ENCODE measurements at regions not wholly inside any gene's neighbourhood (a gene's known extent, or its start where the extent isn't known, plus 50 kb on each side); places are given as distances from the start of the nearest gene placed in this dataset.

DNA sequence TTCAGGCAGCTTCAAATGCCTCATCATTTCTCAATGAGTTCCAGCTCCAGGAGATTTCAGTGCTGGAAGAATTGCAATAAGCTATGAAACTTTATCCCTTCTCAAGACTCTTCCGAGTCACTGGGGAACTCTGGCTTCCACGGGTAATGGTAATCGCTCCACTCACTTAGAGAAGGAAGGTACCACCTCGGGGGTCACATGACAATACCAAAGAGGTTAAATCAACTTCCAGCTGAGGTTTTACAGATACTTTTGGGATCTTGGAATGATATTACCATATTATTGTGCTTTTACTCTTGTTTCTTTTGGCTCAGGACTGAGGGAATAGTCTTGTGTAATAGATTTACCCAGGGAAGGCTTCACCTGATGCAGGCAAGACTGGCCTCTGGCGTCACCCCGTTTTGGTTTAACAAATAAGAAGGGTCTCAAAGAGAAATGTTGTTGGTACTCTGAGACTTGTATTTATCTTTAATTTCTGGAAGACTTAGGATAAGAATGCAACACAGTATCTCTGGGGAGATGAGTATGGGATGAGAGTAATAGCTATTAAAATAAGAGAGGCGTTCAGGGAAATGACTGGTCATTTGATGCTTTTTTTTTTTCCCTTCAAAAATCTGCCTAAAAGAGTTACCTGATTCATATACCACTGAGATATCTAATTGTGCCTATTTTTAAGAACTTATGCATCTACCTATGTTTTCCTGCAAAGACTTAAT, 316.9 kb upstream of the ZEB2 start:
- Mint-ChIP-seq H3K4me1 (ENCODE audit: low read depth) (no peaks in the 10 kb centered on the region), H3K36me3 (ENCODE audit: insufficient read depth) (no peaks in the 10 kb centered on the region), H3K9me3 (ENCODE audit: low read depth) (no peaks in the 10 kb centered on the region), H3K27ac (no peak overlapping the region), H3K27me3 (no peaks in the 10 kb centered on the region), H3K4me3 (ENCODE audit: low read depth) (no peak overlapping the region)
- DNase-seq (ENCODE audit: low spot score, unreplicated experiment): no peak
- TF ChIP-seq, protein P1, sequence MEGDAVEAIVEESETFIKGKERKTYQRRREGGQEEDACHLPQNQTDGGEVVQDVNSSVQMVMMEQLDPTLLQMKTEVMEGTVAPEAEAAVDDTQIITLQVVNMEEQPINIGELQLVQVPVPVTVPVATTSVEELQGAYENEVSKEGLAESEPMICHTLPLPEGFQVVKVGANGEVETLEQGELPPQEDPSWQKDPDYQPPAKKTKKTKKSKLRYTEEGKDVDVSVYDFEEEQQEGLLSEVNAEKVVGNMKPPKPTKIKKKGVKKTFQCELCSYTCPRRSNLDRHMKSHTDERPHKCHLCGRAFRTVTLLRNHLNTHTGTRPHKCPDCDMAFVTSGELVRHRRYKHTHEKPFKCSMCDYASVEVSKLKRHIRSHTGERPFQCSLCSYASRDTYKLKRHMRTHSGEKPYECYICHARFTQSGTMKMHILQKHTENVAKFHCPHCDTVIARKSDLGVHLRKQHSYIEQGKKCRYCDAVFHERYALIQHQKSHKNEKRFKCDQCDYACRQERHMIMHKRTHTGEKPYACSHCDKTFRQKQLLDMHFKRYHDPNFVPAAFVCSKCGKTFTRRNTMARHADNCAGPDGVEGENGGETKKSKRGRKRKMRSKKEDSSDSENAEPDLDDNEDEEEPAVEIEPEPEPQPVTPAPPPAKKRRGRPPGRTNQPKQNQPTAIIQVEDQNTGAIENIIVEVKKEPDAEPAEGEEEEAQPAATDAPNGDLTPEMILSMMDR (IDR thresholded peaks at IDR 0.05; ENCODE audit: unreplicated experiment): no peak

DNA sequence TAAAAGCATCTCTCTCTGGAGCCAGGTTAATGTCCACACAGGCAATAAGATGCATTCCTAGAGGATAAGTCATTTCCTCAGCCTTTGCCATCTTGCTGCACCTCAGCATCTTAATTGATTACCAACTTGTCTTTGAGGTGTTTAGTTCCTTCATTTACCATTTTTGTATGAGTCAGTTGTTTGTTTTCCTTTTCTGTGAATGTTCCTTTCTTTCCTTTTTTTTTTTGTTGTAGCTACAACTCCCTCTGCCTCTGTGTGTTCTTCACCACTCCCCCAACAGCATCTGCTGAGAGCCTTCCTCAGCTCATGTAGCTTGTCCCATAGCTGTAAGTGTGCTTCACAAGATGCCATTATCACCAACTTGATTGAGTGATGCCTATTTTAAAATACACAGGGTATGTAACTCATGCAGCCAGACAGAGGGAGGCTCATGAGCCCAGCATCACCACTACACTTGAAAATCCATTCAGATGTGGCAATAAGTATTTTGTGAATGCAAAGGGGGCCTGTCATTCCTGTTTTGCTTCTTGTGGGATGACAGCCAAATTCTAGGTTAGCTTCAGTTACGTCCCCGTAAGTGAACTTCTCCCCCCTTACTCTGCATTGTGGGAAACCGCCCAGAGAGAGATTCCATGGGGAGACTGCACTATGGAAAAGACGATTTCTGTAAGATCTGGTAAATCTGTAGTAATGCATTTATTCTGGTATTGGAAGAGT, 315.9 kb upstream of the ZEB2 start:
- Mint-ChIP-seq H3K36me3 (ENCODE audit: insufficient read depth) (no peaks in the 10 kb centered on the region), H3K4me1 (ENCODE audit: low read depth) (no peaks in the 10 kb centered on the region), H3K27me3 (no peaks in the 10 kb centered on the region), H3K27ac (no peak overlapping the region), H3K4me3 (ENCODE audit: low read depth) (no peak overlapping the region), H3K9me3 (ENCODE audit: low read depth) (no peaks in the 10 kb centered on the region)
- TF ChIP-seq, protein P1 (IDR thresholded peaks at IDR 0.05; ENCODE audit: unreplicated experiment): no peak
- DNase-seq (ENCODE audit: low spot score, unreplicated experiment): no peak

DNA sequence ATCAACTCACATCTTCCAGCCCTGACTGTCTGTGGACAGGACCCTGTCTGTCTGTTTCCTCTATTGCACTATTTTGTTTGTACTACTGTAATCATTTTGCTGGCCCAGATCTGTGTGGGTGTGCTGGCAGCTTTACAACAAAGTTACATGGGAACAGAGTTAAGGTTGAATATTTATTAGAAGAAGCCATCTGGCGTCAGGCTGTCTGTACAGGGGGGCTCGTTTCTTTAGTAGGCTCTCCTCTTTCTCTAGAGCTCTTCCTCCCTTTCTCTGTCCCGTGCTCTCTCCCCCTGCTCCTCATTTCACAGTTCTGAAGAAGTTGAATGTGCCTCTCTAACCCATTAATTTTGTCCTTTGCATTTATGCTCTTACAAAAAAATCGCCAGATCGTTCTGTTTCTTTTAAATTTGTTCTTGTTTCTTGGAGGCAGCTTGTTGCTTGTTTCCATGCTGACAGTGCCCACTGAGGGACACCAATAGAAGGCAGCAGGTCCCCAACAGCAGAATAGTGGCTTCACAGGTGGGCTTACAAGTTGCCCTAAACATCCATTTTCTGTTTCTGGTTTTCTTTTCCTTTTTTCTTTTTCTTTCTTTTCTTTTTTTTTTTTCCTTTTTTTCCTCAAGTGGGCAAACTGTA, 315.2 kb upstream of the ZEB2 start:
- no peaks in the 10 kb centered on the region for H3K4me1 Mint-ChIP-seq (ENCODE audit: low read depth)
- no peak overlapping the region for H3K4me3 Mint-ChIP-seq (ENCODE audit: low read depth)
- H3K27me3 Mint-ChIP-seq: no peaks in the 10 kb centered on the region
- TF ChIP-seq, protein P1 (IDR thresholded peaks at IDR 0.05; ENCODE audit: unreplicated experiment): no peak
- no peaks in the 10 kb centered on the region for H3K9me3 Mint-ChIP-seq (ENCODE audit: low read depth)
- H3K36me3 Mint-ChIP-seq (ENCODE audit: insufficient read depth): no peaks in the 10 kb centered on the region
- DNase-seq (ENCODE audit: low spot score, unreplicated experiment): no peak
- H3K27ac Mint-ChIP-seq: no peak overlapping the region

DNA sequence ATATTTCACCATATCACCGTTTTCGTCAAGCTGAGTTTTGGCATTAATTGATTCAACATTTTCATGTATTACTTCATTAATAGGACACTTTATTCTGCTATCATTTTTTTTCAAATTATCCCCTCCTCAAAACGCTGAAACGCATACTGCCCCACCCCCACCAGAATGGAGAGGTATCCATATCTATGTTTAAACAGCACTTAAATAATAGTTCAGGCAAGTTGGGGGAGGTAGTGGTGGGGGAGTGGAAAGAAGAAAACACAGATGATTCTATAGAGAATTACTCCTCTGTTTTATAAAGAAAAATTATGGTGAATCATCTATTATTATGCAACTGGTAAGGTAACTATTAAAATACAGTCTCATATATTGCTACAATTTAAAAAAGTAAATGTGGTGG, 314.4 kb upstream of the ZEB2 start:
- Mint-ChIP-seq H3K4me1 (ENCODE audit: low read depth) (no peaks in the 10 kb centered on the region), H3K9me3 (ENCODE audit: low read depth) (no peaks in the 10 kb centered on the region), H3K27me3 (no peaks in the 10 kb centered on the region), H3K4me3 (ENCODE audit: low read depth) (no peak overlapping the region), H3K36me3 (ENCODE audit: insufficient read depth) (no peaks in the 10 kb centered on the region), H3K27ac (no peak overlapping the region)
- DNase-seq (ENCODE audit: low spot score, unreplicated experiment): no peak
- TF ChIP-seq, protein P1 (IDR thresholded peaks at IDR 0.05; ENCODE audit: unreplicated experiment): no peak

DNA sequence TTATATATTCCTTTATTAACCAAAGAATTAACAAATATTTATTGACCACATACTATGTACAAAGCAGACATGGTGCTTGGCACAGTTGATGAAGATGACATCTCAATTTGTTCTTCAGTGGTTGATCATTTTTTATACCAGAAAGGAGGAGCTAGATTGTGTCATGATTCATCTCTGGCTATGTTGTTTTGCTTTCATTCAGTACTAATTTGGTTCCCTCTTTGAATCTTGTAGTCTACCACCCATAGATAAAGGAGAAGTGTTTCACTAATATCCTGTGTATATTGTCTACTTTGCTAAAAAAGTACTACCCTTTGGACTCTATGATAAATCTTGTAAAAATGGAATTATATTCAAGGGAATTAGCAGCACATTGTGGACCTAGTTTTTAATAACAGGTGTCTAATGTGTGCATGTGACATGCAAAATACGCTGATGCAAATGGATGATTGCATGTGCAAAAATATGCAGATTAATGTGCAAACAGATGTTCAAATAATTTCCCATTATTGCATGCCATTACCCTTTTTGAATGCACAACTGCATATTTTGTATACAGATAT, 313.2 kb upstream of the ZEB2 start:
- H3K36me3 Mint-ChIP-seq (ENCODE audit: insufficient read depth): no peaks in the 10 kb centered on the region
- no peak for DNase-seq (ENCODE audit: low spot score, unreplicated experiment)
- no peaks in the 10 kb centered on the region for H3K4me1 Mint-ChIP-seq (ENCODE audit: low read depth)
- TF ChIP-seq, protein P1 (IDR thresholded peaks at IDR 0.05; ENCODE audit: unreplicated experiment): no peak
- no peak overlapping the region for H3K27ac Mint-ChIP-seq
- no peaks in the 10 kb centered on the region for H3K9me3 Mint-ChIP-seq (ENCODE audit: low read depth)
- H3K27me3 Mint-ChIP-seq: no peaks in the 10 kb centered on the region
- H3K4me3 Mint-ChIP-seq (ENCODE audit: low read depth): no peak overlapping the region

Measured in progenitor cell of endocrine pancreas (in vitro differentiated cells).